ENCODE measurements at regions not wholly inside any gene's neighbourhood (a gene's known extent, or its start where the extent isn't known, plus 50 kb on each side); places are given as distances from the start of the nearest gene placed in this dataset.

- TF ChIP-seq POLR2AphosphoS2 (conservative IDR thresholded peaks at IDR 0.05; ENCODE audit: low read length) (no peak), RCOR1 (IDR thresholded peaks at IDR 0.05; ENCODE audit: low read depth, low read length) (no peak), MAZ (IDR thresholded peaks at IDR 0.05; ENCODE audit: borderline replicate concordance, low read depth, low read length) (no peak), RAD21 (conservative IDR thresholded peaks at IDR 0.05 in 1 of 2, IDR thresholded peaks at IDR 0.05 in 1 of 2) (no peak), CTCF (IDR thresholded peaks at IDR 0.05) (no peak)
- TF ChIP-seq, protein P1, sequence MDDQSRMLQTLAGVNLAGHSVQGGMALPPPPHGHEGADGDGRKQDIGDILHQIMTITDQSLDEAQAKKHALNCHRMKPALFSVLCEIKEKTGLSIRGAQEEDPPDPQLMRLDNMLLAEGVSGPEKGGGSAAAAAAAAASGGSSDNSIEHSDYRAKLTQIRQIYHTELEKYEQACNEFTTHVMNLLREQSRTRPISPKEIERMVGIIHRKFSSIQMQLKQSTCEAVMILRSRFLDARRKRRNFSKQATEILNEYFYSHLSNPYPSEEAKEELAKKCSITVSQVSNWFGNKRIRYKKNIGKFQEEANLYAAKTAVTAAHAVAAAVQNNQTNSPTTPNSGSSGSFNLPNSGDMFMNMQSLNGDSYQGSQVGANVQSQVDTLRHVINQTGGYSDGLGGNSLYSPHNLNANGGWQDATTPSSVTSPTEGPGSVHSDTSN (IDR thresholded peaks at IDR 0.05), result no peak
These were observed 229.8 kb upstream of the TARS1 start for GRCh38 chr5:33210978-33211377.

All from A549 (cell line).